Caco-2 (cell line): ENCODE measurements at regions not wholly inside any gene's neighbourhood (a gene's known extent, or its start where the extent isn't known, plus 50 kb on each side); places are given as distances from the start of the nearest gene placed in this dataset.

Experiments used
- BruUV-seq: library from RNA; stranded (reverse); fragments of 400-500 nt; replicated peaks from 2 replicates; lab custom pipeline; 2021; lab: Mats Ljungman, UMichigan
- CTCF ChIA-PET: fragments of 300-600 bp; sonication (Branson Sonifier 250); formaldehyde crosslinking; loops from one replicate; lab custom pipeline; 2022; ENCODE audit warnings: antibody characterized with exemption; lab: Charles Lee
- POLR2A ChIA-PET: fragments of 300-600 bp; sonication (Branson Sonifier 250); formaldehyde crosslinking; loops from one replicate; lab custom pipeline; 2022; ENCODE audit warnings: antibody characterized with exemption; lab: Charles Lee
- DNase-seq, 2 experiments: peaks; one replicate each; pipeline versions ENCODE4 v3.0.0 to v3.0.0-alpha.2; 2020 to 2022
- H3K27me3 ChIP-seq: replicated peaks from 2 replicates; pipeline ENCODE4 v1.6.0; 2011; ENCODE audit warnings: low read length; ENCODE audit not compliant: control insufficient read depth, insufficient read depth
- H3K36me3 ChIP-seq: 2 replicates; pipeline ENCODE4 v1.5.1; 2011; ENCODE audit warnings: low read length; ENCODE audit not compliant: control insufficient read depth, insufficient read depth
- H3K4me1 ChIP-seq: fragments of 250-450 bp; sonication (Bioruptor Pico); 2 replicates; pipeline ENCODE4 v1.5.1; 2020; ENCODE audit warnings: mild to moderate bottlenecking
- H3K4me3 ChIP-seq: 2 replicates; pipeline ENCODE4 v1.5.1; 2011; ENCODE audit warnings: low read depth, mild to moderate bottlenecking, control low read depth, low read length
- H3K9me3 ChIP-seq: fragments of 250-450 bp; sonication (Bioruptor Pico); 2 replicates; pipeline ENCODE4 v1.5.1; 2020; ENCODE audit warnings: mild to moderate bottlenecking, moderate library complexity
- H3K27ac Mint-ChIP-seq: one replicate; pipeline ENCODE4 v1.8.0; 2022; ENCODE audit warnings: mixed read lengths; ENCODE audit not compliant: unreplicated experiment
- H3K27me3 Mint-ChIP-seq: one replicate; pipeline ENCODE4 v1.8.0; 2022; ENCODE audit warnings: mixed read lengths; ENCODE audit not compliant: insufficient read depth, unreplicated experiment
- H3K36me3 Mint-ChIP-seq: one replicate; pipeline ENCODE4 v1.8.0; 2022; ENCODE audit warnings: mild to moderate bottlenecking, mixed read lengths; ENCODE audit not compliant: insufficient read depth, unreplicated experiment
- H3K4me1 Mint-ChIP-seq: one replicate; pipeline ENCODE4 v1.8.0; 2022; ENCODE audit warnings: low read depth, mixed read lengths; ENCODE audit not compliant: unreplicated experiment
- H3K4me3 Mint-ChIP-seq: one replicate; pipeline ENCODE4 v1.8.0; 2022; ENCODE audit warnings: mild to moderate bottlenecking, moderate library complexity, mixed read lengths; ENCODE audit not compliant: unreplicated experiment
- H3K9me3 Mint-ChIP-seq: one replicate; pipeline ENCODE4 v1.8.0; 2022; ENCODE audit warnings: mixed read lengths; ENCODE audit not compliant: unreplicated experiment
- CTCF ChIP-seq, 2 experiments: fragments of 200-600 bp in 1 of 2; IDR thresholded peaks; 1 replicate in 1 of 2; 2 replicates in 1 of 2; pipeline versions ENCODE4 v1.5.1 to v1.8.0; 2011 to 2022; ENCODE audit warnings: antibody characterized with exemption in 1 of 2, control low read depth in 1 of 2, inconsistent platforms in 1 of 2, low read depth in 1 of 2, low read length in 1 of 2, mild to moderate bottlenecking in 1 of 2, moderate library complexity in 1 of 2; ENCODE audit not compliant: insufficient read depth in 1 of 2, severe bottlenecking in 1 of 2, unreplicated experiment in 1 of 2
- intact Hi-C: fragments of 100-400 bp; cut with micrococcal nuclease; formaldehyde crosslinking; loops from one replicate; pipeline ENCODE4 v1.10.0; 2022; ENCODE audit not compliant: unreplicated experiment

GRCh38 chr1:182275271-182275670, 116.3 kb downstream of the GLUL start:
- H3K27me3 Mint-ChIP-seq = no peaks in the 10 kb centered on the region
- intact Hi-C loops = no loop called here
- TF ChIP-seq CTCF (IDR thresholded peaks at IDR 0.05; ENCODE audit: insufficient read depth in 1 of 2, low read depth in 1 of 2, low read length in 1 of 2, severe bottlenecking in 1 of 2, unreplicated experiment in 1 of 2) = no peak
- POLR2A ChIA-PET = no interaction called here
- H3K9me3 Mint-ChIP-seq = no peaks in the 10 kb centered on the region
- no peaks in the 10 kb centered on the region for H3K36me3 ChIP-seq
- H3K27ac Mint-ChIP-seq = no peak overlapping the region
- H3K27me3 ChIP-seq = no peaks in the 10 kb centered on the region
- H3K36me3 Mint-ChIP-seq = no peaks in the 10 kb centered on the region
- H3K4me1 Mint-ChIP-seq = no peaks in the 10 kb centered on the region
- no peak overlapping the region for H3K4me3 ChIP-seq
- CTCF ChIA-PET = no interaction called here
- BruUV-seq = no TSS peak
- no peak overlapping the region for H3K4me3 Mint-ChIP-seq
- no peak for DNase-seq
- H3K9me3 ChIP-seq = no peaks in the 10 kb centered on the region; the same call in 1 of the 2 replicates
- no peaks in the 10 kb centered on the region for H3K4me1 ChIP-seq

GRCh38 chr1:182274618-182275017, 117.0 kb downstream of the GLUL start:
- H3K9me3 ChIP-seq = no peaks in the 10 kb centered on the region; the same call in 1 of the 2 replicates
- H3K36me3 ChIP-seq = no peaks in the 10 kb centered on the region
- H3K4me1 Mint-ChIP-seq = no peaks in the 10 kb centered on the region
- intact Hi-C loops = no loop called here
- no peak for DNase-seq
- CTCF ChIA-PET = no interaction called here
- POLR2A ChIA-PET = no interaction called here
- H3K4me1 ChIP-seq = no peaks in the 10 kb centered on the region
- no peaks in the 10 kb centered on the region for H3K27me3 ChIP-seq
- H3K9me3 Mint-ChIP-seq = no peaks in the 10 kb centered on the region
- H3K36me3 Mint-ChIP-seq = no peaks in the 10 kb centered on the region
- TF ChIP-seq CTCF (IDR thresholded peaks at IDR 0.05; ENCODE audit: insufficient read depth in 1 of 2, low read depth in 1 of 2, low read length in 1 of 2, severe bottlenecking in 1 of 2, unreplicated experiment in 1 of 2) = no peak
- BruUV-seq = no TSS peak
- H3K27me3 Mint-ChIP-seq = no peaks in the 10 kb centered on the region
- H3K4me3 Mint-ChIP-seq = no peak overlapping the region
- no peak overlapping the region for H3K27ac Mint-ChIP-seq
- no peak overlapping the region for H3K4me3 ChIP-seq

- intact Hi-C loops = no loop called here
- Mint-ChIP-seq H3K27ac (no peak overlapping the region), H3K9me3 (no peaks in the 10 kb centered on the region), H3K4me3 (no peak overlapping the region), H3K4me1 (no peaks in the 10 kb centered on the region), H3K36me3 (no peaks in the 10 kb centered on the region), H3K27me3 (no peaks in the 10 kb centered on the region)
- H3K4me3 ChIP-seq = no peak overlapping the region
- no peaks in the 10 kb centered on the region for H3K27me3 ChIP-seq
- ChIA-PET POLR2A (no interaction called here), CTCF (no interaction called here)
- no peaks in the 10 kb centered on the region for H3K36me3 ChIP-seq
- H3K9me3 ChIP-seq = no peaks in the 10 kb centered on the region; the same call in 1 of the 2 replicates
- H3K4me1 ChIP-seq = no peaks in the 10 kb centered on the region
- BruUV-seq = no TSS peak
- DNase-seq = no peak
- TF ChIP-seq CTCF (IDR thresholded peaks at IDR 0.05; ENCODE audit: insufficient read depth in 1 of 2, low read depth in 1 of 2, low read length in 1 of 2, severe bottlenecking in 1 of 2, unreplicated experiment in 1 of 2) = no peak
These were observed 120.9 kb downstream of the GLUL start for GRCh38 chr1:182270731-182271130.
